CD4-positive, alpha-beta memory T cell (primary cell): ENCODE measurements at regions not wholly inside any gene's neighbourhood (a gene's known extent, or its start where the extent isn't known, plus 50 kb on each side); places are given as distances from the start of the nearest gene placed in this dataset.

Experiments used
- CTCF ChIA-PET: fragments of 350-600 bp; sonication (Branson Sonifier 250); formaldehyde crosslinking; loops from one replicate; lab custom pipeline; 2021; ENCODE audit warnings: inconsistent platforms; ENCODE audit not compliant: partially characterized antibody; lab: Charles Lee
- POLR2A ChIA-PET: fragments of 350-600 bp; sonication (Branson Sonifier 250); formaldehyde crosslinking; loops from one replicate; lab custom pipeline; 2021; ENCODE audit not compliant: partially characterized antibody; lab: Charles Lee
- DNase-seq, 5 donors: peaks; one replicate each; pipeline versions ENCODE4 v3.0.0 to v3.0.0-alpha.2; 2020 to 2022; ENCODE audit warnings: mixed read lengths in 1 of 5
- H3K27ac ChIP-seq: one replicate; pipeline ENCODE4 v1.7.0; 2013; ENCODE audit warnings: low read depth, low read length
- H3K27me3 ChIP-seq: 2 replicates; pipeline ENCODE4 v1.7.0; 2013; ENCODE audit warnings: mild to moderate bottlenecking, low read length, moderate library complexity; ENCODE audit not compliant: insufficient read depth
- H3K36me3 ChIP-seq: 2 replicates; pipeline ENCODE4 v1.7.0; 2013; ENCODE audit warnings: mild to moderate bottlenecking, low read length, moderate library complexity; ENCODE audit not compliant: insufficient read depth
- H3K4me1 ChIP-seq: 2 replicates; pipeline ENCODE4 v1.7.0; 2013; ENCODE audit warnings: mild to moderate bottlenecking, low read length, moderate library complexity; ENCODE audit not compliant: insufficient read depth
- H3K4me3 ChIP-seq, 2 donors: one replicate each; pipeline ENCODE4 v1.7.0; 2013; ENCODE audit warnings: low read length in 2 of 2, mild to moderate bottlenecking in 1 of 2
- H3K9me3 ChIP-seq, 2 donors: one replicate each; pipeline ENCODE4 v1.7.0; 2013; ENCODE audit warnings: low read length in 2 of 2, control low read depth in 1 of 2; ENCODE audit not compliant: control insufficient read depth in 1 of 2
- H3K27ac Mint-ChIP-seq, 7 donors: one replicate each; pipeline ENCODE4 v1.8.0; 2020 to 2021; ENCODE audit warnings: mixed read lengths in 7 of 7, mild to moderate bottlenecking in 6 of 7, inconsistent platforms in 3 of 7, moderate library complexity in 3 of 7
- H3K27me3 Mint-ChIP-seq, 2 donors: one replicate each; pipeline ENCODE4 v1.8.0; 2020 to 2021; ENCODE audit warnings: mixed read lengths in 2 of 2
- H3K36me3 Mint-ChIP-seq, 2 donors: one replicate each; pipeline ENCODE4 v1.8.0; 2020 to 2021; ENCODE audit warnings: mixed read lengths in 2 of 2, inconsistent platforms in 1 of 2, mild to moderate bottlenecking in 1 of 2
- H3K4me1 Mint-ChIP-seq, 4 donors: one replicate each; pipeline ENCODE4 v1.8.0; 2020 to 2021; ENCODE audit warnings: mixed read lengths in 4 of 4, mild to moderate bottlenecking in 1 of 4
- H3K4me3 Mint-ChIP-seq, 8 donors: one replicate each; pipeline ENCODE4 v1.8.0; 2020 to 2021; ENCODE audit warnings: mixed read lengths in 8 of 8, mild to moderate bottlenecking in 7 of 8, moderate library complexity in 6 of 8, inconsistent platforms in 3 of 8
- H3K9me3 Mint-ChIP-seq, 8 donors: one replicate each; pipeline ENCODE4 v1.8.0; 2020 to 2021; ENCODE audit warnings: mixed read lengths in 8 of 8, mild to moderate bottlenecking in 5 of 8, inconsistent platforms in 3 of 8, moderate library complexity in 1 of 8
- intact Hi-C: fragments of 100-400 bp; cut with micrococcal nuclease; formaldehyde crosslinking; loops from one replicate; pipeline ENCODE4 v1.15.1; 2023

GRCh38 chr5:174316326-174316725 lies 270.8 kb downstream of the NSG2 start:
- Mint-ChIP-seq H3K36me3 (no peaks in the 10 kb centered on the region), H3K4me1 (no peaks in the 10 kb centered on the region), H3K9me3 (peaks cover 0 to under 1% (median 0%) of the 10 kb centered on the region in 8 donors), H3K27ac (no peak overlapping the region), H3K4me3 (no peak overlapping the region), H3K27me3 (peaks cover 20 to 24% of the 10 kb centered on the region in 2 donors)
- no peaks in the 10 kb centered on the region for H3K9me3 ChIP-seq
- no peak overlapping the region for H3K27ac ChIP-seq
- no peaks in the 10 kb centered on the region for H3K4me1 ChIP-seq
- DNase-seq: no peak
- no peaks in the 10 kb centered on the region for H3K36me3 ChIP-seq
- POLR2A ChIA-PET: no interaction called here
- H3K4me3 ChIP-seq: no peak overlapping the region
- CTCF ChIA-PET: no interaction called here
- intact Hi-C loops: no loop called here
- H3K27me3 ChIP-seq: no peaks in the 10 kb centered on the region

DNA sequence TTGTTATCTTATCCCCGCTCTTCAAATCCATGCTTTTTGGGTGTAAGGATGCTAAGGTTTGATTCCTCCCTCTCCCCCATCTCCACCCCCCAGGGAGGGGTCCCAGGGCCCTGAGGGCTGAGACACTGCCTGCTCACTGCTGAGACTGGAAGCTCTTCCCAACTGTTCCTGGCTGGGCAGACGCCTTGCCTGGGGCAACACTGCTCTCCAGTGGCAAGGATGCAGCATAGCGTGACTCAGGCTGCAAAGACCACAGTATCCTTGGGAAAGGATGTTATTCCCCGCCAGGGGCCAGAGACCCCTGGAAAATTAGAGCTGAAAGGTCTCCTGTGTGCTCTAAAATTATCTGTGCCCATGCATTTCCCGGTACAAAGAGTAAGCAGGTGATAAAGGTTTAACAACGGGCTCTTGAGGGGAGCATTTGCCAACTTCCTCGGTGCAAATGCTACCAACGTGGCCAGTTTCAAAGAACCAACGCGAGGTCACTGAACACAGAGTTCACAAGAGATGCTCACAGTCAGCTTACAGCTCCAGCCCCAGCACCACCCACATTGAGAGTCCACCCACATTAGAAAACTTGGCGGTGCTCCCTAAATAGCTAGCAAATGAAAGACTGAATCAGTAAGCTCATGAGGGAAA lies 271.9 kb downstream of the NSG2 start:
- no peaks in the 10 kb centered on the region for H3K9me3 ChIP-seq
- Mint-ChIP-seq H3K27ac (no peak overlapping the region), H3K4me3 (no peak overlapping the region), H3K9me3 (peaks cover 0 to 3% (median 0%) of the 10 kb centered on the region in 8 donors), H3K36me3 (no peaks in the 10 kb centered on the region), H3K4me1 (no peaks in the 10 kb centered on the region), H3K27me3 (peaks cover 22 to 25% of the 10 kb centered on the region in 2 donors)
- H3K4me1 ChIP-seq: no peaks in the 10 kb centered on the region
- ChIA-PET CTCF (no interaction called here), POLR2A (no interaction called here)
- H3K27me3 ChIP-seq: no peaks in the 10 kb centered on the region
- intact Hi-C loops: no loop called here
- H3K27ac ChIP-seq: no peak overlapping the region
- DNase-seq: no peak
- H3K36me3 ChIP-seq: no peaks in the 10 kb centered on the region
- H3K4me3 ChIP-seq: no peak overlapping the region

GRCh38 chr5:174318578-174318977 lies 273.1 kb downstream of the NSG2 start:
- H3K9me3 Mint-ChIP-seq: peaks cover 0 to 3% (median 0%) of the 10 kb centered on the region in 8 donors
- H3K4me1 ChIP-seq: no peaks in the 10 kb centered on the region
- H3K36me3 Mint-ChIP-seq: no peaks in the 10 kb centered on the region
- DNase-seq: no peak
- peaks cover 17 to 20% of the 10 kb centered on the region in 2 donors for H3K27me3 Mint-ChIP-seq
- CTCF ChIA-PET: no interaction called here
- no peak overlapping the region for H3K27ac Mint-ChIP-seq
- POLR2A ChIA-PET: no interaction called here
- intact Hi-C loops: no loop called here
- H3K4me3 ChIP-seq: no peak overlapping the region
- no peak overlapping the region for H3K4me3 Mint-ChIP-seq
- H3K36me3 ChIP-seq: no peaks in the 10 kb centered on the region
- no peak overlapping the region for H3K27ac ChIP-seq
- no peaks in the 10 kb centered on the region for H3K27me3 ChIP-seq
- H3K9me3 ChIP-seq: no peaks in the 10 kb centered on the region
- H3K4me1 Mint-ChIP-seq: no peaks in the 10 kb centered on the region

DNA sequence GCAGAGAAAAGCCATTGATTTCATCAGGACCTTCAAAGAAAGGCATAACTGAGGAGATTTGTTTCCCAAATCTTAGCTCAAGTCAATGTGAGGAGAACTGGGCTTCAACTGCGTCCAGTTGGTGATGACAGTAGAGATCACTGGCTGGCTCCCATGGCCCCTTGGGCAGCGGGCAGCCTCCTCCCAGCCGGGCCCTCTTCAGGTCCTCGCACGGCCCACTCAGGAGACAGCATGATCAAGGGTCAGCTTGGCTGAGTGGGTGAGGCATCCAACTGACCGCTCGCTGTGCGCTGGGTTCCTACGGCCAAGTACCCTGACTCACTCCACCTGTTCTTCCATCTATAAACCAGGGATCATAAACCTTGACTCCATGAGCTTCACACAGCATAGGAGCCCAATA lies 274.0 kb downstream of the NSG2 start:
- POLR2A ChIA-PET: no interaction called here
- Mint-ChIP-seq H3K27me3 (peaks cover 17 to 22% of the 10 kb centered on the region in 2 donors), H3K4me1 (no peaks in the 10 kb centered on the region)

DNA sequence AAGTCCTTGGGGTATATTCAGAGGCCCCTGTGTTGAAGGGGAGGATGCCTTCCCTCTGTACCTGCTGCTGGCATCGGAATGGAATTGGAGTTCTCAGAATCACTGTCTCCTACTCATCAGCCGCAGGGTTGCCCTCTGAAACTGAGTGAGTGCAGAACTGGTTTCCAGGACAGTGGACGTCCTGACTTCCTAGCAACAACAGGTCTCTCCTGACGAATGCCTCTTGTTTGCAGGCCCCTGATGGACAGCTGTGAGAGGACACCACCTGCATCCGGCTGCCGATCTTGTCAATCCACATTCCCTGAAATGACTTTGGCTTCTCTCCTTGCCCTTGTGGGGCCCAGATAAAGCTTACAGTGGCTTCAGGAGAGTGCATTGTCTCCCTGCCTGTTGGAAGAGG lies 274.5 kb downstream of the NSG2 start:
- peaks cover 19 to 20% of the 10 kb centered on the region in 2 donors for H3K27me3 Mint-ChIP-seq
- CTCF ChIA-PET: no interaction called here
- POLR2A ChIA-PET: no interaction called here

More for the DNA sequence above, 274.0 kb downstream of the NSG2 start:
- no peaks in the 10 kb centered on the region for H3K36me3 ChIP-seq
- peaks cover 0 to 3% (median 0%) of the 10 kb centered on the region in 8 donors for H3K9me3 Mint-ChIP-seq
- H3K27ac Mint-ChIP-seq: no peak overlapping the region
- no peak overlapping the region for H3K4me3 Mint-ChIP-seq
- H3K4me3 ChIP-seq: no peak overlapping the region
- H3K27ac ChIP-seq: no peak overlapping the region
- no peaks in the 10 kb centered on the region for H3K9me3 ChIP-seq
- H3K36me3 Mint-ChIP-seq: no peaks in the 10 kb centered on the region
- no peaks in the 10 kb centered on the region for H3K4me1 ChIP-seq
- CTCF ChIA-PET: no interaction called here
- H3K27me3 ChIP-seq: no peaks in the 10 kb centered on the region
- intact Hi-C loops: no loop called here
- no peak for DNase-seq

GRCh38 chr5:174323878-174324281 lies 278.4 kb downstream of the NSG2 start:
- Histone ChIP-seq H3K4me3 (no peak overlapping the region), H3K36me3 (no peaks in the 10 kb centered on the region), H3K9me3 (no peaks in the 10 kb centered on the region), H3K27me3 (no peaks in the 10 kb centered on the region), H3K27ac (no peak overlapping the region), H3K4me1 (no peaks in the 10 kb centered on the region)
- H3K27me3 Mint-ChIP-seq: peaks cover 14 to 15% of the 10 kb centered on the region in 2 donors
- ChIA-PET POLR2A (no interaction called here), CTCF (interaction anchor here (1.1 kb wide), 1 partner anchor 12 kb away, joined by 3 read pairs; no protein-coding TSS in a partner anchor)
- no peak for DNase-seq
- H3K9me3 Mint-ChIP-seq: peaks cover 0 to 3% (median 0%) of the 10 kb centered on the region in 8 donors
- peaks cover 0 to 1% (median 0%) of the 10 kb centered on the region in 4 donors for H3K4me1 Mint-ChIP-seq
- H3K4me3 Mint-ChIP-seq: no peak overlapping the region
- intact Hi-C loops: no loop called here
- no peak overlapping the region for H3K27ac Mint-ChIP-seq
- no peaks in the 10 kb centered on the region for H3K36me3 Mint-ChIP-seq

More for the DNA sequence above, 274.5 kb downstream of the NSG2 start:
- intact Hi-C loops: no loop called here
- H3K4me1 Mint-ChIP-seq: no peaks in the 10 kb centered on the region
- Histone ChIP-seq H3K4me3 (no peak overlapping the region), H3K27ac (no peak overlapping the region), H3K9me3 (no peaks in the 10 kb centered on the region), H3K36me3 (no peaks in the 10 kb centered on the region), H3K27me3 (no peaks in the 10 kb centered on the region), H3K4me1 (no peaks in the 10 kb centered on the region)
- no peaks in the 10 kb centered on the region for H3K36me3 Mint-ChIP-seq
- no peak for DNase-seq
- H3K4me3 Mint-ChIP-seq: no peak overlapping the region
- H3K9me3 Mint-ChIP-seq: peaks cover 0 to 3% (median 0%) of the 10 kb centered on the region in 8 donors
- no peak overlapping the region for H3K27ac Mint-ChIP-seq

DNA sequence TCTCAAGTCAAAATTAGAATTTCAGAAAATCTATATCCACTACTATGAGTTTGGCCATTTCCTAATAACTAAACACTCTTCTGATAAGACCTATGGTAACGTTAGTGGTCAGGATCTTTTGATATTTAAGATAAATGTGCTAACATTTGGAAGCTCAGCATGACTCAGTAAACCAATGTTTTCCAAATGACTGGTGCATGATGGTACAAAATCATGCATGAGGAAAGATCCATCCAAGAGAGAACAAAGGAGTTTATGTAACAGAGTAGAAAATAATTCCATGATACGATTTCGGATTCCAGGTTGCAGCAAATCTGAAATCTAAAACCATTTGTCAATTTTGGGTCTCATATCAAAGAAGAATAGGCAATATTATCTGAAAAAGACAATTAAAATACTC lies 279.2 kb downstream of the NSG2 start:
- Histone ChIP-seq H3K4me1 (no peaks in the 10 kb centered on the region), H3K9me3 (no peaks in the 10 kb centered on the region), H3K4me3 (no peak overlapping the region), H3K27ac (no peak overlapping the region), H3K36me3 (no peaks in the 10 kb centered on the region), H3K27me3 (no peaks in the 10 kb centered on the region)
- intact Hi-C loops: loop anchor here (5.0 kb wide), 1 partner anchor 613 kb away; no protein-coding TSS in a partner anchor
- peaks cover 0 to 3% (median 0%) of the 10 kb centered on the region in 8 donors for H3K9me3 Mint-ChIP-seq
- DNase-seq: no peak
- H3K4me1 Mint-ChIP-seq: peaks cover 0 to 1% (median 0%) of the 10 kb centered on the region in 4 donors
- H3K27me3 Mint-ChIP-seq: peaks cover 15% of the 10 kb centered on the region in 2 donors
- ChIA-PET POLR2A (no interaction called here), CTCF (interaction anchor here (1.1 kb wide), 1 partner anchor 13 kb away, joined by 3 read pairs; no protein-coding TSS in a partner anchor)
- no peak overlapping the region for H3K27ac Mint-ChIP-seq
- H3K4me3 Mint-ChIP-seq: no peak overlapping the region
- H3K36me3 Mint-ChIP-seq: no peaks in the 10 kb centered on the region
